G401.6 (cell line): ENCODE measurements at regions not wholly inside any gene's neighbourhood (a gene's known extent, or its start where the extent isn't known, plus 50 kb on each side); places are given as distances from the start of the nearest gene placed in this dataset.
"Not testable (repeated sequence)": the region's sequence is repeated elsewhere in the genome, so short reads cannot be mapped to it uniquely, and the experiment has no call there.

Source experiments
- FAIRE-seq: peaks from 2 replicates; lab custom pipeline; 2012; peaks lifted over from hg19 to GRCh38; lab: Jason Lieb, UNC

DNA sequence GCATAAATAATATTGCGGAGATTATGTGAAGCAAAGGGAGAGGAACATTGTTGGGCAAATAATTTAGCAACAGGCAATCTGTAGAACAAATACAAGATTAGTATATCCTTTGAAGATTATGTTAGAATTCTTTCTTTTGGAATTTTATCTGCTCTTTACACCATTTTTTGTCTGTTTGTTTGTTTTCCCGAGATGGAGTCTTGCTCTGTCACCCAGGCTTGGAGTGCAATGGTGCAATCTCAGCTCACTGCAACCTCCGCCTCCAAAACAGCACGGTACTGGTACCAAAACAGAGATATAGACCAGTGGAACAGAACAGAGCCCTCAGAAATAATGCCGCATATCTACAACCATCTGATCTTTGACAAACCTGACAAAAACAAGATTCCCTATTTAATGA is 250.3 kb downstream of the FSIP2 start:
- not testable (repeated sequence) for FAIRE-seq

DNA sequence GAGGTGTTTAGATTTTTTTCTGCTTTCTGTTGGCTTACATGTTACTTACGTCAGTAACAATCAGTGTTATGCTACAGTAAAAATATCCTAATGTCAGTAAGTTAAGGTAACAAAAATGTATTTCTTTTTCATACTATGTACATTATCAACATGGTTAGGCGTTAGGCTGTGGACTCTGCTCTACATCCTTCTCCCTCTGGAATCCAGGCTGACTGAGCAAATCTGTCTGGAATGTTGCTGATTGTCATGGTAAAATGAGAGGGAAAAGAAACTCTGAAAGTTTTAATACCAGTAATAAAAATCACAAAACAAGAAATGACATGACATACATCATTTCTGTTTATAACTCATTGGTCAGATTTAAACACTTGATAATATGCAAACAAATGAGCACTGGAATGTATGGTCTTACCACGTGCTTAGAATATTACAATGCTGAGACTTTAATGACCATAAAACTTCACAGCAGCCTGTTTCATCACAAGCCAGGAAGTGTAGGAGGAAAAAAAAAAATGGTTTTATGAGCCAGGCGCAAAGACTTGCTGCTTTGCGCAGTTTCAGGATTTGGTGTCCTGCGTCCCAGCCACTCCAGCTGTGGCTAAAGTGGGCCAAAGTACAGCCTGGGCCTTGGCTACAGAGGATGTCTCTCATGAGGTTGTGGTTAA is 252.4 kb downstream of the FSIP2 start:
- no peak for FAIRE-seq

DNA sequence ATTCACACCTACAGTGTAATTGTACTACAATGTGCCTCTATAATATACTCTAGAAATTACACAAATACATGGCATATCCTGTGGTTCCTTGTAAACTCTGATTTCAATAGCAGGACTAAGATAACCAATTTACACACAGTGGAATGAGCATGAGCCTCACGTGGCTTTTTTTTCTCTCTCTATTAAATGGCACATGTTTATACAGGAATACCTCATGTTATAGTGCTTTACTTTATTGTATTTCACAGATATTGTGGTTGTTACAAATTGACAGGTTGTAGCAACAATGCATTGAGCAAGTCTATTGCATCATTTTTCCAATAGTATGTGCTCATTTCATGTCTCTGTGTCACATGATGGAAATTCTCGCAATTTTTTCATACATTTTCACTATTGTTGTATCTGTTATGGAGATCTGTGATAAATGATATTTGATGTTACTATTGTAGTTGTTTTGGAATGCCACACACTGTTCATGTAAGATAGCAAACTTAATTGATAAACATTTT is 260.0 kb downstream of the FSIP2 start:
- FAIRE-seq, result no peak

DNA sequence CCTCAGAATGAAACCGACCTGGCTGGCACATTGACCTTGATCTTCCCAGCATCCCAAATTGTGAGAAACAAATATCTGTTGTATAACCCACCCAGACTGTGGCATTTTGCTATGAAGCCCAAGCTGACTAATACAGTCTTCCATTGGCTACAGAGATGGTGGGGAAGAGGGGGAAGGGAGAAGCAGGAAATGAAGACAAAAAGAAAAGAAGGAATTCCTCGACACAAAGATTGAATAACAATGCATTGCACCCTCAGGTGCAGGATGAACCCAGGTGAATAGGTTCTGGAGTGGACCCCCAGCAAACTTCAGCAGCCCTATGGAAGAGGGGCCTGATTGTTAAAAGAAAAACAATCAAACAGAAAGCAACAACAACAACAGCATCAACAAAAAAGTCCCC is 270.7 kb downstream of the FSIP2 start:
- no peak for FAIRE-seq

DNA sequence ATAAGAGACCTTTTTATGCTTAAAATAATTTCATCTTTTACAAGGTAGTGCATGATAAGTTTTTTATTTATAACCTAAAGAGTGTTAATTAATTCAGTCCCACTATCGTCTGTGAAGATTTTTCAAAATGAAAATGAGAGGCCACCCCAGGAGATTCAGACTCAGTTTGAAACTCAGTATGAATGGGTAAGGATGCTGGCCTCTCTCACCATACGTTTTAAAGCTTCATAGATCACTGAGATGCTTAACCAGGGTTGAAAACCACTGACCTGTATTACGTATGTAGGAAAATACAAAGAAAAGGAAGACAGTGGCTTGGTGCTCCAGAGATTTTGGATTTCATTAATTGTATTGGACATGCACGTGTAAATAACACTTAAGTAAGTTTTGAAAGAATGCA is 278.7 kb downstream of the FSIP2 start:
- FAIRE-seq, result no peak

DNA sequence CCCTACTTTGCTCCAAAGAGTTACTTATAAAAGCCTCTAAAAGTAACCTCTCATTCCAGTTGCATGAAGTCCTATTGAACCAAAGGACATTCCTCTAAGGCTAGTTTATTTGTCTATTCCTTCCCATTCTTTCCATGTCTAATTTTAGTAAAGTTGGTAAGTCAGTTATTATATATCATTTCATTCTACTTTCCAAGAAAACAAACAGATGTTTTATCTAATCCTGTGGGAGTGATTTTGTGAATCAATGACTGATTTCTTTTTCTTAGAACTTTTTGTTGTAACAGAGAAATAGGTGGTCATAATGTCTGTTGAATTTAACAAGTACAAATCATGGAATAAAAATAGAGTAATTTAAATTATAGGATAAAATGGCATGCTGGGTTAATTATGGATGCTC is 286.3 kb downstream of the FSIP2 start:
- FAIRE-seq, result peak; percentile 6

DNA sequence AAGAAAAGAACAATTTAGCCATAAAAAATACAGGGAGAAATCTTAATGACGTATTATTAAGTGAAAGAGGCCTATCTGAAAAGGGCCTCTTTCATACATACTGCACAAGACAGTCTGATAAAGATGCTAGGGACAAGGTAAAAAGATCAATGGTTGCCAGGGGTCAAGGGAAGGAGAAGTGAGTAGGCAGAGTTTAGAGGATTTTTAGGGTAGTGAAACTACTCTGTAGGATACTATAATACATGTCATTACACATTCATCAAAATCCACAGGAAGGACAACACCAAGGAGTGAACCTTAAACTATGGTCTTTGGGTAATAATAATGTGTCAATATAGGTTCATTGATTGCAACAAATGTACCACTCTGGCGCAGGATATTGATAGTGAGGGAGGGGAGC is 289.3 kb downstream of the FSIP2 start:
- FAIRE-seq, result no peak

DNA sequence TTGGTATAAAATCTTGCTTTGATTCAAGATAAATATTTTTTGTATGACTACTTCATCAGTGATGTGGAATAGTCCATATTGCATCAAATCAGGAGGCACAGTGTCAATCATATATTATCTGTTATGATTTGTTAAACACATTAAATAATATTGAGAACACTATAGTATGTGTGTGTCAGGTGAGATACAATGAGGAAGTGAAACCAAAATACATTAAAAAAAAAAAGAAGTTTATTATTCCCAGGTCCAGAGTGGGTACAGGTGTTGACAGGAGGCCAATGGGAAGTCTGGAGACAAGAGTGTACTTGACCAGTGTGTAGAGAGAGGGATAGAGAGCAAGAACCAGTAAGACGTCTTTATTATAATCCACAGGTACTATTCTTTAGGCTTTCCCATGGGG is 292.6 kb downstream of the FSIP2 start:
- no peak for FAIRE-seq

DNA sequence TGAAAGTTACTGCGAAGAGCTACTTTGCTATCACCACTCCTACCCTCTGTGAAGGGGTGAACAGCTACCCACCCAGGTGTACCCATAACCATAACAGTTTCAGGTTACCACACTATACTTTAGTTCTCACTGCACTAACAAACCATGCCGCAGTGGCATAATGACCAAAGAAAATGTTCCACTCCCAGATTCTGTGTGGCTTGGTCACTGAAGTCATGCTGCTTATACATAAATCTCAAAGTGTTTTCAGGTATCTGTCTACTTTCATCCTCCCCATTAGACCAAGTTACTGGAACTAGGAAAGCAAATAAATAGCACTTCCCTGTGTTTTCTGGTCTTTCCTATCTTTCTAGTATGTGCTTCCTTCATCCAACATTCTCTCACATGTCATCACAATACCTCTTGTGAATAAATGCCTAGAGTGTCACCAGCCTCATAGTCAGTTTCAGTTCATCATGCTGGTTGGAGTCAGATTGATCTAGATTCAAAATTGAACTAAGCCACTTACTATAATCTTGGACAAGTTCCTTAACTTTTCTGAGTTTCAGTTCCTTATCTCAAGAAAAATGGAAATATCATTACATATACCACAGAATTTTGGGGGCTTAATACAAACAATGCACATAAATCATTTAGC is 293.6 kb downstream of the FSIP2 start:
- no peak for FAIRE-seq

DNA sequence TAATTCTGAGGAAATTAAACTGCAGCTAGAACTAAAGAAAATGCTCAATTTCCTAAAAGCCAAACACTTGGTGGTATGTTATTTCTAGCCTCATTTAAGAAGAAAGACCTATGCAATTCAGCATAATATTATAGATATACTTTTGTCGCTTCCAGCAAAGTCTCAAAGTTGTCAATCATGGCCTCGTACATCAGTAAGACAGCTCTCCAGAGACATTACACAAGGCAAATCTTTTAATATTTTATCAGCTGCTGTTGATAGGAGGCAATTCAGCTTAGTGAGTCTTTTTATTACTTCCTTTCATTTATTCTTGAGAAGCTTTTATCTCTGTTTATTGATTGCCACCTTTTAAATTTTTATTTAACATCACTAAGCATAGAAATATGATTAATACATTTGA is 294.3 kb downstream of the FSIP2 start:
- FAIRE-seq, result no peak

DNA sequence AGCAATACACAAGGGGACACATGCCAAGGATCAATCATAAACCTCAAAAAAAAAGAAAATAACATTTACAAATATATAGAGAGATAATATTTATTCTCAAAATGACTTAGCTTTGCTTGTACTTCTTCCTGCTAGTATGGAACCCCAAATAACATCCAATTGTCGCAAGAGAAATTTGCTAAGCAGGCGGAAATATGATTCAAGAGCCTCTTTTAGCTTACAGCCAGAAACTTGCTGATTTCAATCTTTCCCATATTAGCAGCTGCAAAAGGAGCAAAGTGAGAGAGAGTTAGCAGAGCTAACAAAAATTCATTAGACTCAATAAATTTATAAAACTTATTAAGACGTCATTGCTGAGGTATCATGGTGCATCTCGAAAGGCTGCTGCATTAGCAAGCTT is 294.9 kb downstream of the FSIP2 start:
- no peak for FAIRE-seq

DNA sequence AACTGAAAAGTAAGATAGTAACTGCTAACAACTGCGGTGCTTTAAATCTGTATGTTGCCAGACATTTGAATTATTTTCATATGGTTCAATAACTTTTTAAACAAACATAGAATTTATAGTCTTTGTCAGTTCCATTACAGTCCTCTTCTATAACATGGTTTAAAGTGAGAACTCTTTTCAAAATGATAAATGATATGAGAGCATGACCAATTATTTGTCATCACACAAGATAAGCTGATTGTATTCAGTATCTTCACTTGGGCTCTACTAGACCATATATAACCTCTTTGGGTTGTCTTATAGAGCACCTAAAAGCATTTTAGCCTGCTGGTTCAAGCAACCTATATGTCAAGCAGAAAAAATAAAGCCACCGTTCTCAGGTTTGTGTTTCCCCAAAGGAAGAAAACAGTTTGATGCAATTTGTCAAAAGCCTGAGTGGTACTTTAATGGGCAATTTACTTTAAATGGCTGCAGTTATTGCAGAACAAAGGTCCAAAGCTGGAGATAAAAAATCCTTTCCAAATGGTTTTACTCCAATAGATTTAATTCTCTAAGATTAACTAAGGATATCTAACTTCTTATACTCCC is 298.4 kb downstream of the FSIP2 start:
- FAIRE-seq, result no peak

DNA sequence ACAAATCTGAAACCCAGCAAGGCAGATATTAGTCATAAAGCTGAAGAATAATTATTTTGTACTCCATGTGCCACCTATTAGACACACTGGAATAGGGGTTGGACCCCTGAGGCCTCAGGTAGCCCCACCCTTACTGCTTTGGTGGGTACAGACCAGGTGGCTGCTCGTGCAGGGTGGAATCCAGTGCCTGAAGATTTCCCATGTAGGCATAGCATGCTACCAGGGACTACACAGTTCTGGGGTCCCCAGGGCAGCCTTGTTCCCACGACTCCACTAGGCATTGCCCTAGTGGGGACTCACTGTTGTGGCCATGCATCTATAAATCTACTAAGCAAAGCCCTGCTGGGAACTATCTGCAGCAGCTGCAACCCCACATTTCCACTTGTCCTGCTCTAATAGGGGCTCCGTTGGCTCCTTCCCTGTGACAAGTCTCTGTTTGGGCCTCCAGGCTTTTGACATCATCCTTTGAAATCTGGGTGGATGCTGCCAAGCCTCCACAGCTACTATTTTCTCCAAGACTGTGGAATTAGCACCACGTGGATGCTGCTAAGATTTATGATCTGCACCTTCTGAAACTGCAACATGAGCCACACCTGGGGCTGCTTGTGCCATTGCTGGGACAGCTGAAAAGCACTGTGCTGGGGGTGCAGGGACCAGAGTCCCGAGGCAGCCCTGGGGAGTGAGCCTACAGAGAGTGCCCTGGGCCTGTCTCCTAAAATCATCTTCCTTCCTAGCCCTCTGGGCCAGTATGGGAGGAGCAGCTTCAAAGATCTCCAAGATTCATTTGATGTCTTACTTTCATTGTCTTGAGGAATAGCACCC is 303.8 kb downstream of the FSIP2 start:
- FAIRE-seq, result no peak

DNA sequence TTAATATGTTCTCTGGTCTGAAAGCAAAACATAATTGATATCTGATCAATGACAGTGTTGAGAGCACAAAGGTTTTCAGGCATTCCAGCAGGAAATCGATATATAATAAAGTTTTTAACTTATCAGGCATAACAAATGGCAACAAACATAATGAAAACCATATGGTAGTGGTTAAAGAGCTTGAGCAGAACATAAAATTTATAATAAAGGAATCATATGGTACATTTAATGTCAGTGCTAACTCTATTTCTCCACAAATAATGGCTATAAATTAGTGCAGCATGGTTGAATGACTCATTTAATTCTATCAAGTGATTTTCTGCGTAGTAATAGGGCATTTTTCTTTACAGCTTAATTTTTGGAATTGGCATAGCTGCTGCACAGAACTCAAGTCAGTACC is 306.2 kb downstream of the FSIP2 start:
- no peak for FAIRE-seq

DNA sequence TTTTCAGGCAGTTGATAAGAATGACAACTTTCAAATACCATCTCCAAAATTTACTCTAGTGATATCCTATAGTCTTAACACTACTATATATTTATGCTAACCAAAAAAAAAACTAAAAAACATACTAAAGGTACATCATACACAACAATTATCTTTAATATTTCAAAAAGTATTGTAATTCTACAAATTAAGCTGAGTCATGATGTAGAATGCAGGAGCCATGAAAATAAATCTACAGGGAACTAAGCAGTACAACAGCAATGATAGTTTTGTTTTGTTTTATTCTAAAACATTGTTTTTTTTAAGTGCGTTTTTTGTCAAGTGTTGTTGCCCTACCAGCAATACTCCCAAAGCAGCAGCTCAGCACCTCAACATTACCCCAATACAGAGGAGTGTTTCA is 314.3 kb downstream of the FSIP2 start:
- FAIRE-seq, result no peak

DNA sequence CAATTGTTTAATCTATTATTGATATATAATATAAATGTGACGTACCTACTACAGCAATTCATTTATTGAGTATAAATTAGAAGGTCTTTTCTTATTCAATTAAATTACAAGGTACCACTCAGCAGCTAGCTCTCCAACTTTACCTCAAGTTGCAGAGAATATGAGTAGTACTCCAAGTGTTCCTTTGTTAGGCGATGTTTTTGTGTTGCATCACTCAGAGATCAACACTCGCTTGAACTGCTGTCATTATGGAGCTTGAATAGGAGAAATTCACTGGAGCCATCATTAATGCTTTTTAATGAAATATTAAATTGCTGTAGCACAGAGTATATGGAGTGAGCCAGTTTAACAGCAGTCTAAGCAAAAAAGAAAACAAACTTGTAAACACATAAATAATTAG is 320.0 kb downstream of the FSIP2 start:
- no peak for FAIRE-seq

DNA sequence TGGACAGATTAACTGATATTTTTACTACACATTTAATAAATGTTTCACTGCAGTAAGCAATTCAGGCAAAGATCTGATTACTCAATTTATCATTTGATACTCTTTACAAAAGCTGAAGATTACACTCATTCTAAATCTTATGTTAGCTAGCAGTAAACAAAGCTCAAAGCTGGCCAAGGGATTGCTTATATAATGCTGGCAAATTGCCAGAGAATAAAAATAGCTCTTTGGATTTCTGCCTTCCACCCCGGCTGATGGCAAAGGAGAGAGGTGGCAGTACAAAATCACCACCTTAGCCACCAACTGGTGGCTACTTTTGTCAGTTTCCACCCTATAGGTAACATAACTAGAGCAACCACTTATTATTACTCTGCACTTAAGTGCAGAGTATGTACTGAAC is 320.5 kb downstream of the FSIP2 start:
- no peak for FAIRE-seq

DNA sequence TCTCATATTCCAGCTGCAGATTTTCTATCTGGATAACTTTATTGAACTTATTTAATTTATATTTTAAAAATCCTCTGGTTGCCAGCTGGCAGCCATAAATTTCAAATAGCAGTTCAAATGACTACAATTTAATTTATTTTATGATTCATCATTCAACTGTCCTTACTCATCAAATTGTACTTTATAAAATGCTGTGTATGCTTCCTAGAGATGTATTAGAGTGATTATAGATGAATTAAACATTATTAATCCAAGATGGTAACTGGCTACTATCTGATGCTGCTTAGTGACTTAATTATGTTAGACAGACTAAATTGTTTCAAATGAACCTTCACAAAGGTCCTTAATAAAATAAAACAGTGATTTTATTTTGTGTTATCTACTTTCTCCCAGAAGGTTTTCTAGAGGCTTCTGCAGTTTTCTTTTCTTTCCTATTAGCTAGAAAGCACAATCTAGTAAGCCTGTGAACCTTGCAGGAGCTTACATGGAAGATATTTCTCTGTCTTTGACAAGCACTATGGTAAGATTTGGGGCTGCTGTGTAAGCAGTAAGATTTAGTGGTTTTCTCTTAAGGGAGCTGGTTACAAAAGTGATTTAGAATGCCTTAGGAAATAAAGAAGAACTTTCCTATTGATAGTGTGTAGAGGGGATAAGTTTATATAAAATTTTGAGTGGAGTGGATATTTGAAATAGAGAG is 322.3 kb downstream of the FSIP2 start:
- no peak for FAIRE-seq

DNA sequence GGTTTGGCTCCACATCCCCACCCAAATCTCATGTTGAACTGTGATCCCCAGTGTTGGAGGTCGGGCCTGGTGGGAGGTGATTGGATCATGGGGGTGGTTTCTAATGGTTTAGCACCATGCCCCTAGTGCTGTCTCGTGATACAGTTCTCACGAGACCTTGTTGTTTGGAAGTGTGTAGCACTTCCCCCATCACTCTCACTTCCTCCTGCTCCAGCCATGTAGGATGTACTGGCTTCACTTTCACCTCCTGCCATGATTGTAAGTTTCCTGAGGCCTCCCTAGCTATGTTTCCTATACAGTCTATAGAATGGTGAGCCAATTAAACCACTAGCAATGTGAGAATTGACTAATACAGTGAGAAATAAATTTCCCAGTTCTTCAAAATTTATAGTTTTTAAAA is 325.9 kb downstream of the FSIP2 start:
- FAIRE-seq, result no peak

DNA sequence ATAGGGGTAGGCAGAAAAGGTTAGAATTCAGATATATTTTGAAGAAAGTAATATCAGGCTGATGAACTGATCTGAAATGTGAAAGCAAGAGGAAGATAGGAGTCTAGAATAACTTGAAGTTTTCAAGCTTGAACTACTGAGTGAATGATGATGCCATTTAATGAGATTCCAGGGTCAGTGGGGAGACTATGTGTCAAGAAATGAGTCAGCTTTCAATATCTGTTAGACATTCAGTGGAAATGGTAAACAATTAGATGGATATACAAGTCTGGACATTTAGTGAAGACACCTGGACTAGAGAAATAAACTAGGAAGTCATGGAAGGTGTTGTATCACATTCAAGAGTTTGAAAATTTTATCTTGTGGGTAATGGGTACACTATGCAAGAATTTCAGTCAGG is 326.9 kb downstream of the FSIP2 start:
- FAIRE-seq, result no peak

DNA sequence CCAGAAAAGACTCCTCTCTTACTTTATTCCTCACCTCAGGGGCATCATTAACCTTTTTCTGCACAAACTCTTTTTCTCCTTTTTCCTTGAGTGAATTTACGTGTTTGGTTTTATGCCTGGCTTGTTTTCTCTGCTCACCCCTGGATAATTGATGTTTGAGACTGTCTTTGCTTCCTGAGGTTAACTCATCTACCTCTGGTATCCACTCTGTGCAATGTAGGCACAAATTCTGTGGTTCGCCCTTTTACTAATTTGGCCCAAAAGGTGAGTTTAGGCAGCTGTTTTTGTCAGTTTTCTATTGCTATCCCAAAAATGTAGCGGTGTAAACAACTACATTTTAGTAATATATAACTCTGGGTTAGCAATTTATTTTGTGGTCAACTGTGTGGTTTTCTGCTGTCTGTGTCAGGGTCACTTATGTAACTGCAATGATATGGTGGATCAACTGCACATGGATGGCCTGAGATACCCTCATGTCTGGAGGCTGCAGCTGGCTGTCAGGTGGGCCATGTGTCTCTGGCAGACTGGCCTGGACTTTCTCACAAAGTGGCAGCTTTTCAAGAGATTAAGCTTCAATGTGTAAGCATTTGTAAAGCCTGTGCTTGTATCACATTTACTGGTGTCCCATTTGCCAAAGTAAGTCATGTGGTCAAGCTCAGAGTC is 329.7 kb downstream of the FSIP2 start:
- FAIRE-seq, result no peak

DNA sequence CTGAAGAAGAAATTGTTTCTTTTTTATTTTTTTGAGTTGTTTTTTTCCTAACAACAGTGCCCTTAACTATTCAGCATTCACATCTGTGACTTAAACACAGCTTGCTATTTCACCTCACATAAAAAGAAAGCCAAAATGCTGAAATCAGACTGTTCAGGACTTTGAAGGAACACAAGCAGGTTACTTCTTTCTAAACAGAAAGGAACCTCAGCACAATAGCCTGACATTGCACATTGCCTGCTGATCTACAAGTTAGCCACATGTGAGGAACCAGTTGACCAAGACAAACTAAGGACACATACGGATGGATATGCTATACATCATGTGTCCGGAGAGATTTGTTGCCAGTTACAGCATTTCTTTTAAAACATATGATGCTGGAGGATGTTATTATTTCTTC is 331.1 kb downstream of the FSIP2 start:
- FAIRE-seq, result no peak
